Activated B cell treated with CpG ODN at 0.5 μM for 24 hours (primary cell): ENCODE measurements at regions not wholly inside any gene's neighbourhood (a gene's known extent, or its start where the extent isn't known, plus 50 kb on each side); places are given as distances from the start of the nearest gene placed in this dataset.

Experiments used
- ATAC-seq: fragments of 200-7000 bp; cut with Tn5 transposase; one replicate; pipeline ENCODE4 v1.10.0; 2021; ENCODE audit warnings: low read depth, mild to moderate bottlenecking, moderate library complexity
- CTCF ChIA-PET: fragments of 350-600 bp; sonication (Branson Sonifier 250); formaldehyde crosslinking; loops from one replicate; lab custom pipeline; 2021; ENCODE audit warnings: antibody characterized with exemption; lab: Charles Lee
- POLR2A ChIA-PET: fragments of 350-600 bp; sonication (Branson Sonifier 250); formaldehyde crosslinking; loops from one replicate; lab custom pipeline; 2021; ENCODE audit warnings: antibody characterized with exemption; lab: Charles Lee
- DNase-seq: peaks from one replicate; pipeline ENCODE4 v3.0.0; 2022
- H3K27ac Mint-ChIP-seq: one replicate; pipeline ENCODE4 v1.8.0; 2020; ENCODE audit warnings: mixed read lengths
- H3K27me3 Mint-ChIP-seq: one replicate; pipeline ENCODE4 v1.8.0; 2021; ENCODE audit warnings: mixed read lengths
- H3K36me3 Mint-ChIP-seq: one replicate; pipeline ENCODE4 v1.8.0; 2021; ENCODE audit warnings: low read depth, mixed read lengths
- H3K4me1 Mint-ChIP-seq: one replicate; pipeline ENCODE4 v1.8.0; 2021; ENCODE audit warnings: mixed read lengths
- H3K4me3 Mint-ChIP-seq: one replicate; pipeline ENCODE4 v1.8.0; 2020; ENCODE audit warnings: mild to moderate bottlenecking, mixed read lengths
- H3K9me3 Mint-ChIP-seq: one replicate; pipeline ENCODE4 v1.8.0; 2020; ENCODE audit warnings: mixed read lengths
- CTCF ChIP-seq: fragments of 200-600 bp; IDR thresholded peaks from one replicate; pipeline ENCODE4 v1.8.0; 2022; ENCODE audit warnings: antibody characterized with exemption, mild to moderate bottlenecking
- intact Hi-C: fragments of 100-400 bp; cut with micrococcal nuclease; formaldehyde crosslinking; loops from one replicate; pipeline ENCODE4 v1.15.1; 2024

- ChIA-PET POLR2A (no interaction called here), CTCF (no interaction called here)
- intact Hi-C loops: no loop called here
- Mint-ChIP-seq H3K4me3 (no peak overlapping the region), H3K36me3 (no peaks in the 10 kb centered on the region), H3K27me3 (peaks cover 4% of the 10 kb centered on the region), H3K27ac (no peak overlapping the region), H3K9me3 (no peaks in the 10 kb centered on the region), H3K4me1 (no peaks in the 10 kb centered on the region)
- DNase-seq (no peak), ATAC-seq (no peak)
- TF ChIP-seq CTCF: no peak
These were observed 97.1 kb upstream of the CHL1 start for GRCh38 chr3:99506-99905.

GRCh38 chr3:102484-102883 lies 94.1 kb upstream of the CHL1 start:
- Mint-ChIP-seq H3K27me3 (peaks cover 4% of the 10 kb centered on the region), H3K9me3 (no peaks in the 10 kb centered on the region), H3K36me3 (no peaks in the 10 kb centered on the region), H3K27ac (no peak overlapping the region), H3K4me1 (no peaks in the 10 kb centered on the region), H3K4me3 (no peak overlapping the region)
- ATAC-seq (no peak), DNase-seq (no peak)
- TF ChIP-seq CTCF: no peak
- ChIA-PET POLR2A (no interaction called here), CTCF (no interaction called here)
- intact Hi-C loops: no loop called here

- ATAC-seq (no peak), DNase-seq (no peak)
- CTCF ChIA-PET: no interaction called here
- H3K36me3 Mint-ChIP-seq: no peaks in the 10 kb centered on the region
- H3K27ac Mint-ChIP-seq: no peak overlapping the region
- H3K9me3 Mint-ChIP-seq: no peaks in the 10 kb centered on the region
- no peaks in the 10 kb centered on the region for H3K4me1 Mint-ChIP-seq
- intact Hi-C loops: no loop called here
- H3K27me3 Mint-ChIP-seq: peaks cover 4% of the 10 kb centered on the region
- H3K4me3 Mint-ChIP-seq: no peak overlapping the region
- TF ChIP-seq CTCF: no peak
- POLR2A ChIA-PET: interaction anchor here (0.6 kb wide), 1 partner anchor 93 kb away, joined by 4 read pairs; no protein-coding TSS in a partner anchor
These were observed 92.6 kb upstream of the CHL1 start for GRCh38 chr3:103991-104390.

GRCh38 chr3:105585-105984 lies 91.0 kb upstream of the CHL1 start:
- intact Hi-C loops: no loop called here
- Mint-ChIP-seq H3K4me1 (no peaks in the 10 kb centered on the region), H3K9me3 (no peaks in the 10 kb centered on the region), H3K27ac (no peak overlapping the region), H3K4me3 (no peak overlapping the region), H3K27me3 (no peaks in the 10 kb centered on the region), H3K36me3 (no peaks in the 10 kb centered on the region)
- no peak for TF ChIP-seq CTCF
- ChIA-PET CTCF (no interaction called here), POLR2A (no interaction called here)
- no peak for DNase-seq
- ATAC-seq: no peak

- Mint-ChIP-seq H3K9me3 (no peaks in the 10 kb centered on the region), H3K4me1 (peaks cover 3% of the 10 kb centered on the region), H3K27ac (no peak overlapping the region), H3K36me3 (no peaks in the 10 kb centered on the region), H3K4me3 (no peak overlapping the region), H3K27me3 (no peaks in the 10 kb centered on the region)
- ChIA-PET POLR2A (no interaction called here), CTCF (no interaction called here)
- ATAC-seq (no peak), DNase-seq (no peak)
- intact Hi-C loops: no loop called here
- no peak for TF ChIP-seq CTCF
These were observed 89.9 kb upstream of the CHL1 start for GRCh38 chr3:106619-107018.
